HG02938 (cell line): ENCODE measurements at regions not wholly inside any gene's neighbourhood (a gene's known extent, or its start where the extent isn't known, plus 50 kb on each side); places are given as distances from the start of the nearest gene placed in this dataset.

Source experiments
- ATAC-seq: cut with Tn5 transposase; IDR thresholded peaks from one replicate; pipeline ENCODE4 v1.9.1; 2021; ENCODE audit warnings: mild to moderate bottlenecking, moderate library complexity; ENCODE audit not compliant: unreplicated experiment

DNA sequence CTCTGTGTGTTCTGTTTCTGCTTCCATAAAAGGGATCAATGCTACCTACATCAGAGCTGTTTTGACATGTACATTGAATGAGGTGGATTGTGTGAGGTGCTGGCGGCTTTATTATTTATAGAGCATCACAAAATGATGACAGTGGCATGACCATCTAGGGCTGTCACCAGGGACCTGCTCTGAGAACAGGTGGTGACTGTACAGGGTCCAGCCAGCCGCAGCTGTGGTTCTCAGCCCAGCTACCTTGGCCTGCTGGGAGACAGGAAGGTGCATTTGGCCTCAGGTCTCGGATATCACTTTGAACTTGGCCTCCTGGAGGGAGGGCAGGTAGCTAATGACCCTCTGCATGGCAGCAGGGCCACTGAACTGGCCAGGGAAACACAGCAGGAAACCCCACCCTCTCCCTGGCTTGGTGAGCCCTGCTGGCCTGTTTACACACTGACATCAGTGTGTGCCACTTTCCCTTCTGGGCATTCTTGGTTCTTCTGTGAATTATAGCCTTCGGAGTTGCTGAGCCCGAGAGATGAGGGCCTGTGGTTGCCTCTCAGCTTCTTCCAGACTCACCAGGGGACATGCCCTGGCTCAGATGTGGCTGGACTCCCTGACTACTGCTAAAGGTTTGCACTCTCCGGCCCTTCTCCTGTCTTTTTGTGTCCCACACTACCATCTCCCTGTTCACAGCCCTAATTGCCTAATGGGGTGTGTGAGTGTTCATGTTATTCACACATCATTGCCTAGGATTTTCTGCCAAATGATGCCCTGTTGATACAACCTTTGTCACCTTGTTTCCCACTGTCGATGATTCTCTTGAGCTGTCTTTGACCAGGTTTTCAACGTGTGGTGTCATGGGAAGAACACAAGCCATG is 109.2 kb upstream of the RAB12 start:
- no peak for ATAC-seq

- ATAC-seq: no peak
Observed at GRCh38 chr18:8501044-8501443, 108.2 kb upstream of the RAB12 start.

- ATAC-seq: no peak
Observed at GRCh38 chr18:8503248-8503647, 106.0 kb upstream of the RAB12 start.

- ATAC-seq: no peak
Observed at GRCh38 chr18:8504424-8504823, 104.8 kb upstream of the RAB12 start.

DNA sequence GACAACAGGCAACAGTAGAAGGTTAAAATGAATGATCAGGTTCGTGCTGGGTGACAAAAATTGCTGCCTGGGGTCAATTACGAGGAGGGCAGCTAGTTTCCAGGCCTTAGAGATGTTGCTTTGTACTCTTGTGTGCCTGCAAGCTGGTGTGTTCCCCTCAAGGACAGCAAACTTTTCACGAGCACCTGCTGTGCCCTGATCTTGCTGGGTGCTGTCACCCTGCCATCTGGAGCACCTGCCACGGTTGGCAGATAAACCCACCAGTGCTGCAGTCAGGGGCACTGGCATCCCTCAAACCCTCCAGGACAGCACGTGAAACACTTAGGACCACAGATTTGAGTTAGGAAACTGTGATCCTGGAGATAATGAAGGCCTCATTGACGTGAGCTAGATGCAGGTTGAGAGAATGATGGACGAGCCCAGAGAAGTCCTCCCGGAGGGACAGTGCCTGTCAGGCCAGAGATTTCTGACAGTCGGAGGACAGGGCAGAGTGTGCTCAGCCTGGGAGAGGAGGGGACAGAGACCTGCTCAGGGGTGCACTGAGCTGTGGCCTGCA is 104.3 kb upstream of the RAB12 start:
- no peak for ATAC-seq

GRCh38 chr18:8506251-8507049 is 102.8 kb upstream of the RAB12 start:
- no peak for ATAC-seq

GRCh38 chr18:8507361-8507760 is 101.9 kb upstream of the RAB12 start:
- no peak for ATAC-seq

- ATAC-seq: no peak
Observed at GRCh38 chr18:8507915-8508705, 101.1 kb upstream of the RAB12 start.

GRCh38 chr18:8513249-8513648 is 96.0 kb upstream of the RAB12 start:
- ATAC-seq: no peak

DNA sequence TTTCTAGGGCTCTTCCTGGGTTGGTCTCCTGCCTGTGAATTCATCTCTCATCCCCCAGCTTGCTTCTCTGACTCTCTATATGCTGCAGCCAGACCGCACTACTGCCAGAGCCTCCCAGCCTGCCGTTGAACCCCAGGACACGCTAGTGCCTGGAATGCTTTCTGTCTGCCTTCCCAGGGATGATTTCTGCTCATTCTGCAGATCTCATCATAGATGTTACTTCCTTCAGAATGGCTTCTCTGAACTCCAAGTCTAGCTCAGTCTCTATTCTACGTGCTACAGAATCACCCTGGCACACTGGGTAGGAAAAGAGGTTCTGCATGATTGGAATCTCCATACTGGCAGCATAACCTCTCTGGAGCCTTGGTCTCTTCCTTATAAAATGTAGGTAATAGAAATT is 94.8 kb upstream of the RAB12 start:
- ATAC-seq: no peak

- ATAC-seq: no peak
Observed at GRCh38 chr18:8515142-8515865, 93.9 kb upstream of the RAB12 start.

GRCh38 chr18:8516371-8517250 is 92.6 kb upstream of the RAB12 start:
- no peak for ATAC-seq

GRCh38 chr18:8517276-8517675 is 92.0 kb upstream of the RAB12 start:
- no peak for ATAC-seq

GRCh38 chr18:8519102-8519501 is 90.1 kb upstream of the RAB12 start:
- no peak for ATAC-seq

DNA sequence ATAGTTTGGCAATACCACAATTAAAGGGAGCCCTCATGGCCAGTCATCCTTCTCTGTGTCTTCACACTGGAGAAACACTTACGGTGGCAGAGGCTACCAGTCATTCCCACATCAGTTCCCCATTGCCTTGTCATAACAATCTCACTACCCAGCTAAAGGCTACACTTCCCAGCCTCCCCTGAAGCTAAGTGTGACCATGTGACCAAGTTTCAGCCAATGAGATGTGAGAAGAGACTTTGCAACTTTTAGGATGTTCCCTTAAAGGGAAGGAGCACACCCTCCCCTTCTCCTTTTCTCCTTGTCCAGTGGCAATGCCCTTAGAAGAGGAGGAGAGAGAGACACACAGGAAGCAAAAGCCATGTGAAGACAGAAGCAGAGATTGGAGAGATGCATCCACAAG is 89.0 kb upstream of the RAB12 start:
- no peak for ATAC-seq

DNA sequence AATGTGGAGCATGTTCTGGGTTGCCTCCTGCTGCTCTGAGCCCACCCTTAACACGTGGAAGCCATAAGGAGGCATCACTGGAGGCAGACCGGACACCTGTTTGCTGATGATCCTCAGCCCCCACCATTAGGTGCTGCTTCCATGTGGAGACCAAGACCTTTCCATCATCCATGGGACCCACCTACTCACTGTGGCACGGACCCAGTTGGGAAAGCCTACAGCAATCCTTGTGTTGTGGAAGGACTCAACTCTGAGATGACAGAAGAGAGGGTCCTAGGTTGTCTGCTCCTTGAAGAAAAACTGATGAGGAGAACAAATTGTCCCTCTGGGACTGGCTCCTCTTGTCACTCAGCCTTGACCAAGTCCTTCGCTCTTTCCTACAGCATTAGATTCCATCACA is 86.5 kb upstream of the RAB12 start:
- no peak for ATAC-seq

DNA sequence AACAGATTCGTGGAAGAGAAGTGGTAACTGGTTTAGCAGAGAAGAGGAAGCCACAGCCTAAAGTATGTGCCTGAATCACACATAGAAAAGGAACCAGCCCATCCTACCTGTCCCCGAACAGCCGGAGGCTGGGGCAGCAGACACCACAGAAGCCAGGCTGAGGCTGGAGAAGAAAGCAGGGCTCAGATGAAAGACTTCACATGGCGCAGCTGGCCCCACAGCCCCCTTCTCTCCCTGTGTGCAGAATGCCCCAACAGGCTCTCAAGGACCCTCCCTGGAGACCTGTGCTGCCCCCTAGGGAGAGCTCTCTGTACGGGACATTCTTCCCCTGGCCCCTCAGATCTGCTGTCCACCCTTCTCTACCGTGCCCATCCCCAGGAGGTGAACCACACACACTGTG is 83.5 kb upstream of the RAB12 start:
- no peak for ATAC-seq

GRCh38 chr18:8526332-8526731 is 82.9 kb upstream of the RAB12 start:
- ATAC-seq: no peak

DNA sequence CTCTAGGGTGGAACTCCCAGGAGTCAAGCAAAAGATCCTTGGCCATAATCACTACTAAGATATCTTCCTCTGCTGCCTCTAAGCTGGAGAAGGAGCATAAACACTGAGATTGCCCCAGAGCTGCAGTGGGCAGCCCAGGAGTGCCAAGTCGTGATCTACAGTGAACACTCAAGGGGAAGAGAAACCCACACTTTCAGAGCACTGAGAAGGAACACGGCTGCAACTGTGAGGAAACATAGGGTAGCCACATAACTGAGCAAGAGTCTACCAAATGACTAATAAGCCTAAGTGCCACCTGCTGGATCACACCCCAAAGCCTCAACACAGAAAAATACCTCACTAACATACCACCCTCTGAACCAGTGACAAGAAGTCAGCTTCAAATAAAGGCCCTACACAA is 79.6 kb upstream of the RAB12 start:
- ATAC-seq: no peak
